ENCODE measurements at regions not wholly inside any gene's neighbourhood (a gene's known extent, or its start where the extent isn't known, plus 50 kb on each side); places are given as distances from the start of the nearest gene placed in this dataset.

DNA sequence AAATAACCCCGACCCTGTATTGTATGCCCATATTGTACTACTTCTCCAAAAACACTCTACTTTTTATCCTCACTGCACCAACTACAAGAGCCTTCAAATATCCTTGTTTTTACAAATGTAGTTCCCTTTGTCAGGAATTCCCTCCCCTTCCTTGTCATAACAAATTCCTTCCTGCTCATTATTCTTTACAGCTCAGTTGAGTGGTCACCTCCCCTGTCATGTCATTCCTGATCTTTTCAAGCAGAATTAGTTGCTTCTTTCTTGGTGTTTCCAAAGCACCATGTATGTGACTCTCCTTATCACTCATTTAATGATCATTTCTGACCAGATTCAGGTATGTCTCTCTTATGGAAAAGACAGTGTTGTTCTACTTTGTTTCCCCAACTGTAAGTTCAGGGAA, 194.2 kb upstream of the SMC2 start:
- TF ChIP-seq GATA2 (IDR thresholded peaks at IDR 0.05; ENCODE audit: low read depth, low read length), result no peak
- no peak for TF ChIP-seq GATA3 (IDR thresholded peaks at IDR 0.05; ENCODE audit: low read depth, low read length)

Measured in SH-SY5Y (cell line).